GM10266 (cell line): ENCODE measurements at regions not wholly inside any gene's neighbourhood (a gene's known extent, or its start where the extent isn't known, plus 50 kb on each side); places are given as distances from the start of the nearest gene placed in this dataset.

Experiments
- DNase-seq: peaks from one replicate; pipeline ENCODE4 v3.0.0; 2012; ENCODE audit errors: extremely low spot score
- CTCF ChIP-seq: IDR thresholded peaks from 2 replicates; pipeline ENCODE4 v1.5.1; 2012; ENCODE audit warnings: mild to moderate bottlenecking, low read depth; ENCODE audit not compliant: control insufficient read depth, insufficient read depth; ENCODE audit errors: missing control alignments

GRCh38 chr3:135800071-135800549 is 165.4 kb upstream of the PPP2R3A start:
- no peak for TF ChIP-seq CTCF
- DNase-seq: no peak

GRCh38 chr3:135801018-135801417 is 164.5 kb upstream of the PPP2R3A start:
- DNase-seq: no peak
- no peak for TF ChIP-seq CTCF

- TF ChIP-seq CTCF: no peak
These were observed 163.4 kb upstream of the PPP2R3A start for GRCh38 chr3:135802171-135802570.

GRCh38 chr3:135803028-135803692 is 162.4 kb upstream of the PPP2R3A start:
- TF ChIP-seq CTCF: no peak
- no peak for DNase-seq

More at GRCh38 chr3:135802171-135802570, 163.4 kb upstream of the PPP2R3A start:
- DNase-seq: no peak

GRCh38 chr3:135805752-135806151 is 159.8 kb upstream of the PPP2R3A start:
- DNase-seq: no peak
- no peak for TF ChIP-seq CTCF

- TF ChIP-seq CTCF: no peak
- no peak for DNase-seq
These were observed 159.2 kb upstream of the PPP2R3A start for GRCh38 chr3:135806317-135806716.

GRCh38 chr3:135807879-135808278 is 157.6 kb upstream of the PPP2R3A start:
- no peak for TF ChIP-seq CTCF

More at GRCh38 chr3:135807879-135808278, 157.6 kb upstream of the PPP2R3A start:
- no peak for DNase-seq
